ENCODE measurements at regions not wholly inside any gene's neighbourhood (a gene's known extent, or its start where the extent isn't known, plus 50 kb on each side); places are given as distances from the start of the nearest gene placed in this dataset.
"Not testable (repeated sequence)": the region's sequence is repeated elsewhere in the genome, so short reads cannot be mapped to it uniquely, and the experiment has no call there.

DNA sequence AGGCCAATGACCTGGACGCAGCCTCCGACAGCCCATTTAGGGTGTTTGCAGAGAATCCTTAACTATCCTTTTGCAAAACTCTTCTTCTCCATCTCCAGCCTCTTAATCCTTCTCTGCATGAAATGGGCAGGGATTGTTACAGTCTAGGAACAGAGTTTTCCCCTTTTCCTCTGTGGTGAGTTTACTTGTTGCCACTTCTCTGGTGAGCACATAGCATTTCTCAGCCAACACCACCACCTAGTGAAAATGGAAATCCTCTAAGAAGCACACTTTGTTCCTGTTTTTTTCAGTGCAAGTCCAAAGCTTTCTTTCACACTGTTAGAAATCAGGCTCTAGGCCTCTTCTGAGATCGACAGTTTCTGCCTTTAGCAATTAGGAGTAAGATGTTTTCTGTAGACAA, 84.1 kb downstream of the HSFY1 start:
- TF ChIP-seq POLR2A (IDR thresholded peaks at IDR 0.05; ENCODE audit: low read length); GATA1 (IDR thresholded peaks at IDR 0.05; ENCODE audit: low read depth, low read length): not testable (repeated sequence)

Measured in erythroblast (primary cell).